ENCODE measurements at regions not wholly inside any gene's neighbourhood (a gene's known extent, or its start where the extent isn't known, plus 50 kb on each side); places are given as distances from the start of the nearest gene placed in this dataset.

GRCh38 chr1:88060750-88061491 lies 623.2 kb upstream of the PKN2 start:
- TF ChIP-seq POLR2AphosphoS5 (IDR thresholded peaks at IDR 0.05; ENCODE audit: low read depth, low read length) (no peak), TAF1 (IDR thresholded peaks at IDR 0.05; ENCODE audit: low read depth, low read length) (no peak)
